ENCODE measurements at regions not wholly inside any gene's neighbourhood (a gene's known extent, or its start where the extent isn't known, plus 50 kb on each side); places are given as distances from the start of the nearest gene placed in this dataset.

GRCh38 chr18:33914399-33914798 is 310.3 kb downstream of the NOL4 start:
- no peak for TF ChIP-seq CTCF (IDR thresholded peaks at IDR 0.05)
- no peak for TF ChIP-seq POLR2A (IDR thresholded peaks at IDR 0.05)

Measured in body of pancreas (tissue), 4 donors.